Left ventricle myocardium inferior (tissue), 1 donor: ENCODE measurements at regions not wholly inside any gene's neighbourhood (a gene's known extent, or its start where the extent isn't known, plus 50 kb on each side); places are given as distances from the start of the nearest gene placed in this dataset.

Experiments
- DNase-seq: peaks from one replicate; pipeline ENCODE4 v3.0.0-alpha.2; 2020
- H3K27ac ChIP-seq: fragments of 200-600 bp; replicated peaks from 2 replicates; pipeline ENCODE4 v1.8.0; 2021
- H3K27me3 ChIP-seq: fragments of 200-600 bp; 2 replicates; pipeline ENCODE4 v1.8.0; 2021; ENCODE audit warnings: low read depth
- H3K36me3 ChIP-seq: fragments of 200-600 bp; 2 replicates; pipeline ENCODE4 v1.8.0; 2021
- H3K4me1 ChIP-seq: fragments of 200-600 bp; 2 replicates; pipeline ENCODE4 v1.8.0; 2021
- H3K4me3 ChIP-seq: fragments of 200-600 bp; 2 replicates; pipeline ENCODE4 v1.8.0; 2021; ENCODE audit warnings: mild to moderate bottlenecking, moderate library complexity
- H3K9me3 ChIP-seq: fragments of 200-600 bp; replicated peaks from 2 replicates; pipeline ENCODE4 v1.8.0; 2021
- intact Hi-C: fragments of 100-400 bp; cut with micrococcal nuclease; formaldehyde crosslinking; loops from one replicate; pipeline ENCODE4 v1.11.0; 2022
- TF ChIP-seq, protein P1 (sequence below): fragments of 200-600 bp; IDR thresholded peaks from 2 replicates; pipeline ENCODE4 v1.8.0; 2021; ENCODE audit warnings: antibody characterized with exemption, mild to moderate bottlenecking, borderline replicate concordance
- donor health status: DM: no; HTN: yes; CAD: no; lungs with severe emphysema.

DNA sequence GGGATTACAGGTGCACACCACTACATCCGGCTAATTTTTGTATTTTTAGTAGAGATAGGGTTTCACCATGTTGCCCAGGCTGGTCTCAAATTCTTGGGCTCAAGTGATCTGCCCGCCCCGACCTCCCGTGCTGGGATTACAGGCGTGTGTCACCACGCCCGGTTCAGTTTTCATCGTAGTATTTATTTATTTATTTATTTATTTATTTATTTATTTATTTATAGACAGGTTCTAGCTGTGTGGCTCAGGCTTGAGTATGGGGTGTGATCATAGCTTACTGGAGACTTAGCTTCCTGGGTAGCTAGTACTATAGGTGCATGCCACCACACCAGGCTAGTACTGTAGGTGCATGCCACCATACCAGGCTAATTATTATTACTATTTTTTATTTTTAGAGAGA is 64.1 kb upstream of the STOX2 start:
- Histone ChIP-seq H3K4me1 (peaks cover 40% of the 10 kb centered on the region), H3K4me3 (no peak overlapping the region), H3K27ac (no peak overlapping the region), H3K36me3 (no peaks in the 10 kb centered on the region), H3K9me3 (peaks cover 2% of the 10 kb centered on the region), H3K27me3 (no peaks in the 10 kb centered on the region)
- intact Hi-C loops, result loop anchor here (2.0 to 5.0 kb wide), 2 partner anchors 260 to 316 kb away; no protein-coding TSS in a partner anchor
- DNase-seq, result no peak
- TF ChIP-seq, protein P1, sequence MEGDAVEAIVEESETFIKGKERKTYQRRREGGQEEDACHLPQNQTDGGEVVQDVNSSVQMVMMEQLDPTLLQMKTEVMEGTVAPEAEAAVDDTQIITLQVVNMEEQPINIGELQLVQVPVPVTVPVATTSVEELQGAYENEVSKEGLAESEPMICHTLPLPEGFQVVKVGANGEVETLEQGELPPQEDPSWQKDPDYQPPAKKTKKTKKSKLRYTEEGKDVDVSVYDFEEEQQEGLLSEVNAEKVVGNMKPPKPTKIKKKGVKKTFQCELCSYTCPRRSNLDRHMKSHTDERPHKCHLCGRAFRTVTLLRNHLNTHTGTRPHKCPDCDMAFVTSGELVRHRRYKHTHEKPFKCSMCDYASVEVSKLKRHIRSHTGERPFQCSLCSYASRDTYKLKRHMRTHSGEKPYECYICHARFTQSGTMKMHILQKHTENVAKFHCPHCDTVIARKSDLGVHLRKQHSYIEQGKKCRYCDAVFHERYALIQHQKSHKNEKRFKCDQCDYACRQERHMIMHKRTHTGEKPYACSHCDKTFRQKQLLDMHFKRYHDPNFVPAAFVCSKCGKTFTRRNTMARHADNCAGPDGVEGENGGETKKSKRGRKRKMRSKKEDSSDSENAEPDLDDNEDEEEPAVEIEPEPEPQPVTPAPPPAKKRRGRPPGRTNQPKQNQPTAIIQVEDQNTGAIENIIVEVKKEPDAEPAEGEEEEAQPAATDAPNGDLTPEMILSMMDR, result no peak

DNA sequence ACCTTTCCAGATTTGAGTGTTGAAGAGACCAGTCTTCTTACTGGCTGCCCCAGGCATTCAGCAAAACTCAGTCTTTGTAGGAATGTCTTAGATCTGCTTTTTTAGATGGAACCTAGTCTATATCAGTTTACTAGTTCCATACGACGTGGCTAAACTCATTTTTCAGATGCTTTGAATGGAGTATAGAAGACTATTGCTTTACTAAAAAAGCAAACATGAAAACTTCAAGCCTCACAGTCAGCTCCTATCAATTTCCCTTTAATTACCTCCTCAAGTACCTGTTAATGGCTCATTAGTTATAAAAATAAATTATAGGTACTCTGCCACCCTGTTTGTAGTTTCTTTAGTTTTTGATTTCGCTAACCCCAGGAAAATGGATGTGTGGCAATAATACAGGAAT is 63.0 kb upstream of the STOX2 start:
- no peaks in the 10 kb centered on the region for H3K27me3 ChIP-seq
- no peak overlapping the region for H3K4me3 ChIP-seq
- H3K9me3 ChIP-seq, result peaks cover 14% of the 10 kb centered on the region
- peaks cover 32% of the 10 kb centered on the region for H3K4me1 ChIP-seq
- no peaks in the 10 kb centered on the region for H3K36me3 ChIP-seq
- intact Hi-C loops, result loop anchor here (5.0 kb wide), 1 partner anchor 315 kb away; no protein-coding TSS in a partner anchor
- TF ChIP-seq, protein P1, result no peak
- no peak for DNase-seq
- H3K27ac ChIP-seq, result no peak overlapping the region

DNA sequence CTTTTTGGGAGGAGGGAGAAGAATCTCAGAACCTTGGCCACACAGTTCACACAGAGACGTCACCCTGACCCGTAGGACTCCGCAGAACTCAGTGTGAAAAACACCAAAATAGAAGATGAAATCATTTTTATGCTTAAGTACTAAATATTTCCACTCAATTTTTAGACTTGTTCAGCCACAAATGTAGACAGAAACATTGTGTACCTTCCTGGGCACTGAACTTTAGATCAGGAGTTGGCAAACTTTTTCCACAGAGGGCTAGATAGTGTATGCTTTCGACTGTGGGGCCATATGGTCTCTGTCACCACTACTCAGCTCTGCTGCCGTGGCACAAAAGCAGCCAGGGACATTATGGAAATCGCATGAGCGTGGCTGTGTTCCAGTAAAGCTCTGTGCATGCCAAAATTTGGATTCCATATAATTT is 61.8 kb upstream of the STOX2 start:
- Histone ChIP-seq H3K4me1 (peaks cover 31% of the 10 kb centered on the region), H3K36me3 (no peaks in the 10 kb centered on the region), H3K27ac (peak overlapping the region; percentile 60), H3K4me3 (no peak overlapping the region), H3K9me3 (peaks cover 24% of the 10 kb centered on the region), H3K27me3 (no peaks in the 10 kb centered on the region)
- DNase-seq, result no peak
- intact Hi-C loops, result loop anchor here (5.0 kb wide), 1 partner anchor 314 kb away; no protein-coding TSS in a partner anchor
- TF ChIP-seq, protein P1, result no peak

DNA sequence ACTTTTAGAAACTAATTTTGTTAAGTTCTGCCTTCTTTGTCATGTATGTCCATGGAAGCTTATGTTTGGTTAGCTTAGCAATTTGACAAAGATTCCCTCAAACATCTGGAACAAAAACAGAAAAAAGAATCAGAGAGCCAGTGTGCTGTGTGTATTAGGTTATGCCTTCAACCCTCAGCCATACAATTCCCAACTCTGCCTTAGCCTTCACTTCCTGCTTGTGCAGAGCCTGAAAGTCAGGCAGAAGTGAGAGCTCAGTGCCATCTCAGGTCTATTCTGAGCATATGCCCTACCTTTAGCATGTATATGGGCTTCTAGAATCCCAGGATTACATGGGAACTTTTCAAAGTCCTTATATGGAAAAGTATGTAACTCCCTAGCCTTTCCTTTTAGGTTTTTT is 58.2 kb upstream of the STOX2 start:
- Histone ChIP-seq H3K4me1 (peaks cover 27% of the 10 kb centered on the region), H3K4me3 (no peak overlapping the region), H3K9me3 (peaks cover 24% of the 10 kb centered on the region), H3K27ac (no peak overlapping the region), H3K27me3 (no peaks in the 10 kb centered on the region), H3K36me3 (no peaks in the 10 kb centered on the region)
- TF ChIP-seq, protein P1, result no peak
- intact Hi-C loops, result no loop called here
- no peak for DNase-seq

DNA sequence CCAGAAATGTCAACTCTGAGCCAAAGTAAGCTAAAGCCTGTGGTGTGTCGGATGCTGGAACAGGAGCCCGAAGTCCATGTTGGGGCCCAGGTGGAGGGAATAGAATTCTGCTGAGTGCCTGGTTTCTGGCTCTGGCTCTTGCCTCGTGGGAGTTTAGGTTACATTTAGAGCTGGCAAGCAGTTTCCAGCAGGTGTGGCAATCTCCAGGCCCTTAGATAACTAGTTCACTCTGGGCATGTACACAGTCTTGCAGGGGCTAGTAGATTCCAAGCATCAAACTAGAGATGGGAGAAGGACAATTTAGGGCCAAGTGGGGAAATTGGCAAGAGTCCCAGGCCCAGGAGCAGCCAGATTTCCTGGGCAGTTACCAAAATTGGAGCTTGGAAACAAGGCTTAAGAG is 56.3 kb upstream of the STOX2 start:
- Histone ChIP-seq H3K36me3 (no peaks in the 10 kb centered on the region), H3K4me3 (no peak overlapping the region), H3K27me3 (no peaks in the 10 kb centered on the region), H3K9me3 (peaks cover 24% of the 10 kb centered on the region), H3K4me1 (peaks cover 12% of the 10 kb centered on the region), H3K27ac (no peak overlapping the region)
- TF ChIP-seq, protein P1, result no peak
- intact Hi-C loops, result no loop called here
- DNase-seq, result no peak
